Activated CD8-positive, alpha-beta memory T cell treated with anti-CD3 and anti-CD28 coated beads for 36 hours (primary cell): ENCODE measurements at regions not wholly inside any gene's neighbourhood (a gene's known extent, or its start where the extent isn't known, plus 50 kb on each side); places are given as distances from the start of the nearest gene placed in this dataset.

ENCODE experiments used
- CTCF ChIA-PET: fragments of 350-600 bp; sonication (Branson Sonifier 250); formaldehyde crosslinking; loops from one replicate; lab custom pipeline; 2021; ENCODE audit warnings: antibody characterized with exemption; lab: Charles Lee
- POLR2A ChIA-PET: fragments of 350-600 bp; sonication (Branson Sonifier 250); formaldehyde crosslinking; loops from one replicate; lab custom pipeline; 2021; ENCODE audit warnings: antibody characterized with exemption; lab: Charles Lee

DNA sequence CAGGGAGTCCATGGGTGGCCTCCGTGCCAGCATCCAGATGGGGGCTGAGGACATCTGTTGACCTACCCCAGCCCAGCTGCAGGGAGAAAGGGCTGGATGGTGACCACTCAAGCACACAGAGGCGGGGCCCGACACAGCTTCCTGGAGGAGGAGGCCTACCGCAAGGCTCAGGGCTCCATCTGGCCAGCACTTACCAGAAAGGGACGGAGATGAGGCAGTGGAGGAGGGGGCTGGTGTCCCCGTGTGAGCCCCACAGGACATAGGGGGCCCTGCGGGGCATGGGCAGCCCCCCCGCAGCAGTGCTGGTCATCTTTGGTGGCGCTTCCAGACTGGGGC, 147.5 kb upstream of the CIBAR2 start:
- POLR2A ChIA-PET = no interaction called here
- CTCF ChIA-PET = no interaction called here

DNA sequence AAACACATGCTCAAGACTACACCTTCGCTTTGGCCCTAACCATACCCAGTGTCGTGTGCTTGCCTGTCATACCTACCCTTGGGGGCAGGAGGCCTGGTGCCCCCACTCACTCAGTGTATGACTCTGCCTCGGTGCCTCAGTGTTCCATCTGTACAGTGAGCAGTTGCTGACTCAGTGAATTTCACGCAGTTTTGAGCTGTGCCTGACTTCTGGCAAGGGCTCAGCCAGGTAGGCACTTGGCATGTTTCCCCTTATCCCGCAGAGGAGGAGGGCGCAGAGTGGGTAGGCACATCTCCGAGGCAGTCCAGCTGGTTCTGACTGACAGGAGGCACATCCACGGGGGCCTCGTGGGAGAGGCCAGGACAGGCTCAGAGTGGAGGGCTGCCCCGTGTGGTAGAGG, 148.9 kb upstream of the CIBAR2 start:
- CTCF ChIA-PET = no interaction called here
- POLR2A ChIA-PET = no interaction called here

DNA sequence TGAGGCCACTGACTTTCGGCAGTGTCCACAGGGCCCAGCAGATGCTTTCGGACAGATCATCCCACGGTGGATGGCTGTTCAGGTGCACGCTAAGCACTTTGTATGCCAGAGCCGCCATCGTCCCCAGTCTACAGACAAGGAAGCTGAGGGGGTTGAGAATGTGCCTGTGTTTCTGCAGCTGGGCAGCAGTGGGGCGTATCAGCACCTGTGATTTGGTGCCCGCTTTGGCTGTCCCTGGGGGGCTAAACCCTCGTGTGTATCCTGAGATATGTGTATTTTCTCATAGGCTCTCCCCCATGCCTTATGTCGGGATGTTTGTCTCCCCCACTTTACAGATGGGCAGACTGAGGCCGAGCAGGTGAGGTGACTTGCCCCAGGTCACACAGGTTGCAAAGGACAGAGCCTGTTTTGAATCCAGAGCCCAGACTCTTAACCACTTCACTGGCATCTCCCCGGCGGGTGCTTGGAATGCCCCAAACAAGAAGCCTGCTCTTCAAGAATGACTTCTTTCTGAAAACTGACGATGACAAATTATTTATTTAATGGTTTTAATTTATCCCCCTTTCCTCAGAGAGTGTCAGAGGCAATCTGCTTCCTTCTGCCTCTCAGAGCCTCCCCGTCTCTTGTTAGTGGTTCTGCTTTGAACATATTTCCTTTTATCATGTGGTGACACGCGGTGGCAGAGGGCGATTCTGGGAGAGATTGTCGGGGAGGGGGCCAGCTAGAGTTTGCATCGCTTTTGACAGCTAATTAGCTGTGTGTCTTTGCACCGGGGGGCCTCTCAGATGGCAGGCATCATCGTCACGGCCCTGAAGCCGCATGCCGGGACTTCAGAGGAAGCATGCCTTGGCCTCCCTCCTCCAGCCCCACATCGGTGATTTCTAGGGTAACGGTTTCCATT, 149.6 kb upstream of the CIBAR2 start:
- ChIA-PET CTCF (no interaction called here), POLR2A (no interaction called here)

DNA sequence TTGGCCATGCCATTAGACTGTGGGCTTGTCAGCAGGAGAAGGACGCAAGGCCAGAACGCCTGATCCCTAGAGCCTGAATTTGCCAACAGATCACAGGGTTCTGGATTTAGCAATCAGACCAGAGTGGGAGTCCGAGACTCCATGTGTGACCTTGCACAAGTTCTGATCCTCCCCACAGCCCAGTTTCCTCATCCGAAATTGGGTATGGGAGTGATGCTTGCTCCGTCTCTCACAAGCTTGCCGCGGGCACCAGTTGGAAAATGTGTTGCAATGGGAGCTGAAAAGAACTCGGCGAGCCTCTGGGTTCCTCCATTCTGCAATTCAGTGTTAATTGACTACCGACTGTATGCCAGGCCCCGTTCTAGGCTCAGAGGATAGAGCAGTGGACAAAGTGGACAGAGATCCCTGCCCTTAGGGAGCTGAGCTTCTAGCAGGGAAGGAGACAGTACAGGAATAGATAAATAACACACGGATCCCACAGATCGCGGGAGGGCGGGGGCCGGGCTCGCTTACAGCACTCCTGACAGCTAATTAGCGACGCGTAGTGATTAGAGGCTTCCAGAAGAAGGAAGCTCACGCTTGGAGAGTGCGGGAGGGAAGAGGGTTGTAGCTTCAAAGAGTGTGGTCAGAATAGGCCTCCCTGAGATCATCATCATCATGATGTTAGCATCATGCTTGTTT, 150.4 kb upstream of the CIBAR2 start:
- ChIA-PET CTCF (interaction anchor here (0.6 to 1.7 kb wide), 2 partner anchors 9 to 147 kb away, joined by 3 to 5 read pairs; no protein-coding TSS in a partner anchor), POLR2A (no interaction called here)

DNA sequence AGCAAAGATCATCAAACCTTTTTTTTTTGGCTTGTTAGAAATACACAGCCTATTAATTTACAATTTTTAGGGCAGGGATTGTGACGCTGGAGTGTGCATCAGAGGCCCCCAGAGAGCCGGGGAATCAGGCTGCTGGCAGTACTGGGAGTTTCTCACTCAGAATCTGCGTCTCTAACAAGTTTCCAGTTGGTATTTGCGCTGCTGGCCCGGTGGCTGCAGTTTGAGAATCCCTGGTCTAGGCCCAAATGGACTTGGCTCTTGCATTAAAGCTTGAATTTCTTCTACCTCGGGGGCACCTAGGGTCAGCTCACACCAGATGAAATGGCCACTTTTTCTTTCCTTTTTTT, 150.9 kb upstream of the CIBAR2 start:
- POLR2A ChIA-PET = no interaction called here

DNA sequence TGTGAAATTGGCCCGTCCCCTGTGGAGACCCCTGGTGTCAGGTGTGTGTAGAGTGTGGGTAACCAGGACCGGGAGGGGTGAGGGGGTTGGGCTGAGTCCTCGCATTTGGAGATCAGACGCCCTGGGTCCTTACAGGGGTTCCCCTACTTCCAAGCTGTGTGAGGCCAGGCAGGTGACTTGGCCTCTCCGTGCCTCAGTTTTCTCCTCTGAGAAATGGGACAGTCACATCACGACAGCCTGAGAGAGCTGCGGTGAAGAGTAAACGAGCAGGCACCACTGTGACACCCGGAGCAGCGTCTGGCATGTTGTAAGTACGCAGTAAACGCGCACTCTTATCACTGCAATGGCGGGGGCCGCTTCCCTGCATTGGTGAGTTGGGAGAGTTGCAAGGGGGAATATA, 152.5 kb upstream of the CIBAR2 start:
- POLR2A ChIA-PET = no interaction called here
- CTCF ChIA-PET = interaction anchor here (0.9 kb wide), 1 partner anchor 10 kb away, joined by 3 read pairs; no protein-coding TSS in a partner anchor

More for the DNA sequence above, 150.9 kb upstream of the CIBAR2 start:
- CTCF ChIA-PET = interaction anchor here (0.6 to 1.7 kb wide), 2 partner anchors 10 to 148 kb away, joined by 3 to 5 read pairs; no protein-coding TSS in a partner anchor

DNA sequence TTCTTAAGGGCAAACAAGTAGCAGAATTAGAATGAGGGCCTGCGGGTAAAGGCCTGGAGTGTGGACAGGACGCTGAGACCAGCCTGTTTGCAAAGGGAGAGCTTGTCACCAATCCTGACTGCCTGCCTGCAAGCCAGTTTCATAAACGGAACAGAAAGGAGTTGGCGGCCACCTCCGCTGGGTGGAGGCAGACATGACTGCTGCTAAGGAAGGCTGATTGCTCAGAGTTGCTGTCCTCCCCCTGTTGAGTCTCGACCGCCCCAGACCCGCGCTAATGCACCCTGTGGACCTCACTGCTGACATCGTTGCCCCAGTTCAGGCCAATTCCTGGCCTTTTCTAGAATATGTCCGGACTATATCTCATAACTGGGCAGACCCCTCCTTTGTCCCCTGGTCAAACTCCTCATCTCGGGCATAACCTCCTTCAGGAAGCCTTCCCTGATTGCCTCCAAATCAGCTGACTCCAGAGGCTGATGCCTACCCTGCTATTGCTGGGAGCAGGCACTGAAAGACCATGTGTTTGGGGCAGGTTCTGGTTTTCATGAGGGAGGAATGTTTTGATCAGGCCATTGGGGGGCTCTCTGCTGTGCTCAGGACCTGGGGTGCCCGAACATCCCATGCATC, 153.0 kb upstream of the CIBAR2 start:
- POLR2A ChIA-PET = no interaction called here

DNA sequence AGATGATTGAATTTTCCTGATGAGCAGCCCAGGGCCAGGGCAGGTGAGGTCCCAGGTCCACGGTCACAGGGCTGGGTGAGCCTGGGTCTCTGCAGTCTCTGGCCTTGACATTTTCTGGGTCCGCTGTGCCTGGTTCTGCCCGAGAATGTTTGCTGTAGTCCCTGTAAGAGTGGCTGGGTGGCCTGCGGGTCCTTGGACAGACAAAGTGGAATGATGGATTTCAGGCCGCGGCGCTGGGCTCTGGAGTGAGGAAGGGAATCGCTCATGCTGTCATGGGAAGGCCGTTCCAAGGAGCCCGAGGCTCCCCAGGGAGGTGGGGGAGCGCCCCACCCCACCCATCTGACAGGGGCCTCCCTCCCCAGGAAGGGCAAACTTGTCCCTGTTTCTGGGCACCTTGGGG, 153.5 kb upstream of the CIBAR2 start:
- ChIA-PET CTCF (no interaction called here), POLR2A (no interaction called here)

More for the DNA sequence above, 153.0 kb upstream of the CIBAR2 start:
- CTCF ChIA-PET = no interaction called here

DNA sequence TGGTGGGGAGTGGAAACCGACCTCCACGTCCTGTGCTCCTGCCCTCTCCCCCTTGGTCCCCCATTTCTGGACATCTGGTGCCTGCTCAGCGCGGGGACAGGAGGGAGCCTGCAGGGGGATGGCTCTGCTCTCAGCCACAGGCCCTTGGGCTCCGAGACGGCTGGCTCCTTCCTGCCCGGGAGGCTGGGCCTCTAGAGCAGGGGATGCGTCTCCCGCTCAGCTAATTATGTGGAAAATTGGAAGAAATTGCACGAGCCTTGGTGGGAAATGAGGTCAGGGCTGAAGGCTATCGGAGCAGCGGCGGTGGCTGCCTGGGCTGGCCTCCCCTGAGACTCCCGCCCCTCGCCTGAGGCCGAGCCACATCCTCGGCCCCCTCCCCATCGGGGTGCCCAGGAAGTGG, 154.6 kb upstream of the CIBAR2 start:
- POLR2A ChIA-PET = no interaction called here
- CTCF ChIA-PET = interaction anchor here (1.0 kb wide), 1 partner anchor 9 kb away, joined by 3 read pairs; no protein-coding TSS in a partner anchor

DNA sequence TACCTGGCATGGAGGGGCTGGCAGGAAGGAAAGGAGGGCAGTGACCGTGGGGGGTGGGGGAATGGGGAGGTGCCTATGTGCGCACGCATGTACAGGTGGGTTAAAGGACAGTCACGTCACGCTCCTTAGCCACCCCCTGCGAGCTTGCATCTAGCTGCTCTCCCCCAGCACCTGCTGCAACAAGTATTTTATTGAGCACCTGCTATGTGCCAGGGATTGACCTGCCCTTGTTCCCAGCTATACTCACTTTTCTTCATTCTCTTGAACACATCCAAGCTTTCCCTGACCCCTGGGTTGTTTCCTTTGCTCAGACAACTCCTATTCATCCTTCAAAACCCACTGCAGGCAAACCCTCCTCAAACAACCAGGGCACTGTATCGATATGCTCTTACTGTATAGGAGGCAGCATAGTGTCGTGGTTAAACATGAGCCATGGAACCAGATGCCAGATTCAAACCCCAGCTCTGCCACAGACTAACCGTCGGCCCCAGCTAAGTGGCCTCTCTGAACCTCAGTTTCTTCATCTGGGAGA, 155.2 kb upstream of the CIBAR2 start:
- POLR2A ChIA-PET = no interaction called here
- CTCF ChIA-PET = interaction anchor here (1.0 kb wide), 2 partner anchors 8 to 23 kb away, joined by 3 read pairs; no protein-coding TSS in a partner anchor

DNA sequence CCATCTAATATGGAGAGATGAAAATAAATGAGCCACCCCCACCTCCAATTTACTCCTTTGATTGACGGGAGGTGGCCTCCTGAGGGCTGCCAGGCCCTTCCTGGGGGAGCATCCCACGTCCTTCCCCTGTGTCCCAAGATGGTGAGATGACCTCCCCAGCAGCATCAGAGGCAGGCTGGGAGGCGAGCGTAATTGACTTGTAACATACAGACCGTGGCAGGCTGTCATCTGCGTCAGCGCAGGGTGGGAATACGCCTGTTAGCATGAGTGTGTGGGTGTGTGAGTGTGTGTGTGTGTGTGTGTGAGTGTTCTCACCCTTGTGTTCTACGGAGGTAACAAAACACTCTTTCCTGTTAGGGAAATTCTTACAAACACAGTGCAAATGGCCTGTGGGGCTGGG, 156.9 kb upstream of the CIBAR2 start:
- ChIA-PET CTCF (no interaction called here), POLR2A (no interaction called here)

DNA sequence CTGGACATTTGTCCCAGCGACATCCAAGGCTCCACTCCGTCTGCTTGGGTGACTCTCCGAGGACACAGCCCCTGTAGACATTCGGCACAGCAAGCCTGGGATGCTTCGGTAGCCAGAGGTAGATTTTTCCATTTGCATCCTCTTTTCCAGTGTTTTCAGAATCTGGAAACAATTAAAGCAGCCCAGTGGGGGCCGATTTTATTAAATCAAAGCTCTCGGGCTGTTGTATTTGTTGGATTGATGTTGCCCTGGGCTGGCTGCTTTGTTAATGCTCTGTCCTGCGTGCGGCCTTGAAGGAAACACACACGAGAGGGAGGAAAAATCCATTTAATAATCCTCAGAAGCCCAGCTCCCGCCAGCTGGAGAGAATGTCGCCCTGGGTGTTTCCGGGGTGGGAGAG, 158.1 kb upstream of the CIBAR2 start:
- POLR2A ChIA-PET = no interaction called here

DNA sequence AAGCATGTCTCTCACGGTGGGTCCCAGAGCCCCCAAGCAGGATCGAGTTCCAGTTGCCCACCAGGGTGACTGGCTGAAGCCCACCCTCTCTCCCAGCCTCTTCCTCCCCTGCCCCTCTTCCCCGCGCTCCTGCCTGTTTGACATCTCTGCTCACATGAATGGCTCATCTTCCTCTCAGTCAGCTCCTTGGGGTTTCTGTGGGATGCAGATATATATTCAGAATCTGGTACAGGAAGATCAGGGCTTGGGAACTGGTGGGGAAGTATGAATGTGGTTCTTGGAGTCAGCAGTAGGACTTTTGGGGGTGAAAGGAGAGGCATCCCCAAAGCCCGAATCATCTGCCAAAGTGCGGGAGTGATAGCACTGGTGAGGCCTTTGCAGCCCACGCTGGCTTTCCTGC, 158.9 kb upstream of the CIBAR2 start:
- CTCF ChIA-PET = no interaction called here
- POLR2A ChIA-PET = no interaction called here

More for the DNA sequence above, 158.1 kb upstream of the CIBAR2 start:
- CTCF ChIA-PET = no interaction called here

DNA sequence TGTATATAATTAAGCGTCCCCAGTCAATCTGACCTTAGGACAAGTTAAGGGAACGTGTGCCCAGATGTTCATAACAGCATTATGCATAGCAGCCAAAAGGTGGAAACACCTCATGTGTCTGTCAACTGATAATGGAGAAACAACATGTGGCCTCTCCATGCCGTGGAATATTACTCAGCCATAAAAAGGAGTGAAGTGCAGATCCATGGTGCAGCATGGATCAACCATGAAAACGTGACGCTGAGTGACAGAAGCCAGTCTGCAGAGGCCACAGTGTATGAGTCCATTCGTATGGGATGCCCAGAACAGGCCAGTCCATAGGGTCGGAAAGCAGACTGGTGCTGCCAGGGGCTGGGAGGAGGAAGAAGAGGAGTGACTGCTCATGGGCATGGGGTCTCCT, 161.0 kb upstream of the CIBAR2 start:
- CTCF ChIA-PET = no interaction called here
- POLR2A ChIA-PET = no interaction called here

DNA sequence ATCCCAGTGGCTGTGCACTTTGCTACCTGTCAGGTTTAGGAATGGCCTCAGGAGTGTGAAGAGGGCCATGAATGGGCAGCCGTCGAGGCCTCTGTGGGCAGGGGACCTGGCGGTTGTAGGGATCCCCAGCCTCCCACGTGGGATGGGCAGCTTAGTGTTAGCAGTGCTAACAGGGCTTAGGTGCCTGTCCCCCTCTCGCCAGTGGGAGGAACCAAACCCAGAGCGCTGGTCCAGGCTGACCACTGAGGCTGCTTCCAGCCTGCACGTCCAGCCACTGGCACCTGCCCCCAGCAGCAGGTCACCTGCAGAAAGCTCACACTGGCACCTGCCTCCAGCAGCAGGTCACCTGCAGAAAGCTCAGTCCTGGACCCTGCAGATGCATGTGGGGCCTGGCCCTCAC, 162.2 kb upstream of the CIBAR2 start:
- ChIA-PET POLR2A (no interaction called here), CTCF (interaction anchor here (1.0 to 1.9 kb wide), 2 partner anchors 10 to 14 kb away, joined by 3 to 5 read pairs; no protein-coding TSS in a partner anchor)

DNA sequence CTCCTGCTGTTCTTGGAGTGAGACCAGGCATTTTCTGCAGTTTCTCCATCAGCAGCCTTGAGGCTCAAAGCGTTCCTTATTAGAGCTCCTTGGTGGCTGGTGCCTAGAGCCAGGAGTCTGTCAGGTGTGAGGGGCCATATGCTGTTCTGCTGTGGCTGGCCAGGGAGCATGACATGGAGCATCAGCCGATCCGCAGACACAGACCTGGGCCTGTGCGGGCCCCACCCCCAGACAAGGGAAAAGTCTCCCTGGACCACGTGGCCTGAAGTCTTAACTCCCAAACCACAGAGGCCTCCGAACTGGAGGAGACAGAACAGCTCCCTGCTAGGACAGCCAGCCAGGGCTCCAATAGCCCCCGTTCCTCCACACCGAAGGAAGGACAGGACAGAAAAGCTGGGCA, 162.7 kb upstream of the CIBAR2 start:
- ChIA-PET POLR2A (no interaction called here), CTCF (interaction anchor here (1.0 to 1.9 kb wide), 5 partner anchors 8 to 23 kb away, joined by 3 to 5 read pairs (median 3); no protein-coding TSS in a partner anchor)

DNA sequence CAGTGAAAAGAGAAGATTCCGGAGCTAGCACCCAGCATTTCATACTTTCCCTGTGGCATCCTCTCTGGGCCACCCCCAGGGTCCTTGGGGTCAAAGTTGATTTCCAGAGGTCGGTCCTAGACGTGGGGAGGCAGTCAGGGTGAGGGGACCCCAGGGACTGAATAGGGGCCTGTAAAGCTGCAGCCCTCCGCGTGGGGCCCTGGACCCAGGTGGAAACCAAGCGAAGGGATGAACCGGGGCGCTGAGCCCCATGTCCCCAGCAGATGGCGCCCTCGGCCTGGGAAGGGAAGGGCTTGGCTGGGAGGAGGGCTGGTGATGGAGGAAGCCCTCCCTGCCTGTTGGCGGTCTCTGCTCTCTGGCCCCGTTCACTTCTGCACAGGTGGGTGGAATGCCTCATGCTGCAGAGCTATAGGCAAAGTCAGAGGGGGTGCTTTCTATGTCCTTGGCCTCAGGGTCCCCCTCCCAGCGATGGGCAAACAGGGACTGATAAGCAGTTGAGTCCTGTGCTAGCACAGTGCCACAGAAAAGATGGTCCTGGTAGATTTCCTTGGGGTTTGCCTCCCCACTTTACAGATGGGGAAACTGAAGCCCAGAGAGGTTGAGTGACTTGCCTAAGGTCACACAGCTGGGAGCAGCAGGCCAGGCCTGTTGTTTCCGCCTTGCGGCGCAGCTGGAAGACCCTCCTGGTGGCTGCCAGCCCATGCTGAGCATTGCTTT, 163.4 kb upstream of the CIBAR2 start:
- POLR2A ChIA-PET = no interaction called here

DNA sequence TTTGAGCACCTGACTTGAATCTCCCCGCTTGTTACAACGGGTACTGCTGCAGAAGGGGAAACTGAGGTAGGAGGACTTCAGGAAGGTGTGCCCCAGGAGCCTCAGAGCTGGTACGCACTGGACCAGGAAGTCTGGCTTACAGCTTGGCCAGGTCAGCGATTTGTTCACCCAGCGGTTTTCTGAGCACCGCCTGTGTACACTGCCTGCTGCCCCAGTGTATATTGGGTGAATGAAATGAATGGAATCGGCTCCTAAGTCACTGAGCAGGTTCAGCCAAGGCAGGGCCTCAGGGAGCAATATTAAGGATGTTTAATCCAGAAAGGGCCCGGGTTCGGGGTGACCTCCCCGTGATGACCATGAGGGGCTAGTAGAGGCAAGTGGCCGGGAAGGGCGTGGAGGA, 164.0 kb upstream of the CIBAR2 start:
- CTCF ChIA-PET = interaction anchor here (1.3 to 1.9 kb wide), 3 partner anchors 9 to 21 kb away, joined by 3 to 5 read pairs (median 3); no protein-coding TSS in a partner anchor
- POLR2A ChIA-PET = no interaction called here

More for the DNA sequence above, 163.4 kb upstream of the CIBAR2 start:
- CTCF ChIA-PET = interaction anchor here (1.0 to 1.9 kb wide), 5 partner anchors 9 to 24 kb away, joined by 3 to 5 read pairs (median 3); no protein-coding TSS in a partner anchor

DNA sequence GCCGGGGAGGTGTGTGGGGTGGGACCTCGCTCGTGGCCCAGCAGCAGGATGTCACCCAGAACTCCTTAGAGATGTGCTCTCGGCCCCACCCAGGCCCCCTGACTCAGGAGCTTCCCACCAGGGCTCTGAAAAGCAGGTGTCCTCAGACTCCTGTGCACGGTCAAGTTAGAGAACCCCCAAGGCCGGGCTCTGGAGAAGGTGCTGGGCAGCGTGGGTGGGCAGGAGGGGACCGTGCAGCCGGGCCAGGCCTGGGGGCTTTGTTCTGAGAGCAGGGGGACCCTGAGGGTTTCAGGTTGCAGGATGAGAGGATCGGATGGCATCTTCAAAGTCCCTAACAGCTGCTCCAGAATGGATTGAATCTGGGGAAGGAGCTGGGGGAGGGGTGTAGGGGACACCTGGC, 164.4 kb upstream of the CIBAR2 start:
- CTCF ChIA-PET = no interaction called here
- POLR2A ChIA-PET = no interaction called here
